Osteocyte (in vitro differentiated cells): ENCODE measurements at regions not wholly inside any gene's neighbourhood (a gene's known extent, or its start where the extent isn't known, plus 50 kb on each side); places are given as distances from the start of the nearest gene placed in this dataset.

ENCODE experiments used
- DNase-seq: peaks from one replicate; pipeline ENCODE4 v3.0.0; 2021; ENCODE audit warnings: mixed read lengths; ENCODE audit not compliant: unreplicated experiment; ENCODE audit errors: extremely low spot score
- H3K27ac Mint-ChIP-seq: one replicate; pipeline ENCODE4 v1.8.0; 2021; ENCODE audit warnings: mild to moderate bottlenecking, mixed read lengths; ENCODE audit not compliant: unreplicated experiment
- H3K27me3 Mint-ChIP-seq: one replicate; pipeline ENCODE4 v1.8.0; 2021; ENCODE audit warnings: mixed read lengths; ENCODE audit not compliant: unreplicated experiment
- H3K36me3 Mint-ChIP-seq: one replicate; pipeline ENCODE4 v1.8.0; 2021; ENCODE audit warnings: mixed read lengths; ENCODE audit not compliant: unreplicated experiment
- H3K4me1 Mint-ChIP-seq: one replicate; pipeline ENCODE4 v1.8.0; 2021; ENCODE audit warnings: mixed read lengths; ENCODE audit not compliant: unreplicated experiment
- H3K4me3 Mint-ChIP-seq: one replicate; pipeline ENCODE4 v1.8.0; 2021; ENCODE audit warnings: mild to moderate bottlenecking, moderate library complexity, mixed read lengths; ENCODE audit not compliant: unreplicated experiment
- H3K9me3 Mint-ChIP-seq: one replicate; pipeline ENCODE4 v1.8.0; 2021; ENCODE audit warnings: mixed read lengths; ENCODE audit not compliant: unreplicated experiment
- CTCF ChIP-seq: fragments of 200-600 bp; sonication (generic); IDR thresholded peaks from 2 replicates; pipeline ENCODE4 v1.5.0; 2021; ENCODE audit warnings: antibody characterized with exemption, mild to moderate bottlenecking, moderate library complexity

DNA sequence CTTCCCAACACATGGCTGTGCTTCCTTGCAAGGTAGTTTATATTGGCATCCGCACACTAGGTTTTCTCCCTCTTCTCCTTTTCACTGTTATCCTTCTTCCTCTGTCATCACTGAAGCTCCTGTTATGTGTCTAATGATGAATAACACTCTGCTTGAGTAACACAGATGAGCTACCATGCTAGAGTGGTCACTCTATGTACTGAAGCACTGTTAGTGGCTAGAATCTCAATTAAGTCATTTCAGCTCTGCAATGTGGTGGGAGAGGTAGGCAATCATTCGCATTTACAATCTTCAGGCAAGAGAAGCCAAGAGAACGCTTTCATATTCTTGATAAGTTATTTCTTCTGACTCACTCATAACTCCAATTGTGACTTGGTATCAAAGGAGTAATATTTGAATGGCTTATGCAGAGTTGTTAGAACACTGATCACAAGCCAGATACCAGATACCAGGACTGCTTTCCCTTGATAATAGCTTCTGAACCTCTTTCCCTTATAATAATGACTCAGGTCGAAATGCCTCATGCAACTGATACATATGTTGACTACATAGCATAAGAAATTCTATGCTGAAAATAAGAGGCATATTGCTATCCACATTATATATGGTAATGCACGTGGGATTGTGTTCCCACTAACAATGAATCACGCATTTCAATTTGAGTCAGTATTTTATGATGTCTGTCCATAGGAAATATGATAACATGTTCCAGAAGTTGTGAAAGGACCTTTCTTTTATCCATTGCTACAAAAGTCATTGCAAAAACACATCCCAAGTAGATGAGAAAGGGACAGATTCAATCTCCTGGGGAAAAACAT is 158.0 kb upstream of the HS3ST3A1 start:
- Mint-ChIP-seq H3K4me3 (no peak overlapping the region), H3K36me3 (no peaks in the 10 kb centered on the region), H3K27me3 (peaks cover 13% of the 10 kb centered on the region), H3K9me3 (no peaks in the 10 kb centered on the region), H3K4me1 (no peaks in the 10 kb centered on the region), H3K27ac (no peak overlapping the region)
- DNase-seq, result no peak
- no peak for TF ChIP-seq CTCF

DNA sequence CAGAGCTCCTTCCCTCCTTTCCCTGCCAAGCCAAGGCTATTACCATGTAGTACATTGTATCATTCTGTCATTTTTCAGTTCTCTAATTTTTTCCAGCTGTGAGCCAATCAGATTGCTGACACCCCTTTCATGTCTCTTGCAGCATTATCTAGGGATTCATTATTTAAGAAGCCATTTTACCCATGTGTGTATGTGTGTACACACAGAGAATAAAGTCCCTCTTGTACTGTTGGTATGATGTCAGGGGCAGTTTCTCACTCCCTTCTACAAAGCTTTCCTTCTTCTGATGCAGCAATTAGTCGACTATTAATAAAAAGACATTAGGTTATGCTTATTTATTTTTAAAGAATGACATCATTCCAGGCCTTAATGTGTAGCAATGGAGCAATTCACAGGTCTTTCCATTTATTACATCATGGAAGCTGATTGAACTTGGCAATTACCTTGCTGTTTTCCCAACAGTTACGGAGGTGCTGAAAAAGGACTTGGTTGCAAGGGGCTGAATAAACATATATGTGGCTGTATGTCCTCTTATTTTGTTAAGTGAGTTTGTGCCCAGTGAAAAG is 159.4 kb upstream of the HS3ST3A1 start:
- no peak for DNase-seq
- no peaks in the 10 kb centered on the region for H3K4me1 Mint-ChIP-seq
- peaks cover 13% of the 10 kb centered on the region for H3K27me3 Mint-ChIP-seq

DNA sequence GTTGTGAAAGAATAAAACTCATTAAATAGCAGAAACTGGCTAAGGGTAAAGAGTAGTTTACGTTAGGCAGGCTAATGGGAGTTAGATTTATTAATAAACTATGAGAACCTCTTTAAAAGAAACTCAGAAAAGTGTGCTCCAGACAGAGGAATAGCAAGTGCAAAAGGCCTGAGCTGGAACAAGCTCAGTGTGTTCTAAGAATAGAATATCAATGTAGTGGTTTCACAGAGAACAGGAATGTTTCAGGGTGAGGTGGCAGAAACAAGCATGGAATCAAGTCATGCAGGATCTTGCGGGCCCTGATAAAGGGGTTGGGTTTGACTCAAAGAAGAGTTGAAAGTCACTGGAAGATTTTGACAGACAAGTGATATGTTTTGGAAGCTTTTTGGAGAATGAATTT is 164.0 kb upstream of the HS3ST3A1 start:
- no peak for DNase-seq
- peaks cover 6% of the 10 kb centered on the region for H3K9me3 Mint-ChIP-seq

More for the DNA sequence above, 159.4 kb upstream of the HS3ST3A1 start:
- Mint-ChIP-seq H3K27ac (no peak overlapping the region), H3K9me3 (no peaks in the 10 kb centered on the region), H3K4me3 (no peak overlapping the region), H3K36me3 (no peaks in the 10 kb centered on the region)
- TF ChIP-seq CTCF, result no peak

GRCh38 chr17:13770702-13771101 is 169.0 kb upstream of the HS3ST3A1 start:
- DNase-seq, result no peak
- Mint-ChIP-seq H3K4me3 (no peak overlapping the region), H3K4me1 (no peaks in the 10 kb centered on the region), H3K27ac (no peak overlapping the region), H3K27me3 (peaks cover 9% of the 10 kb centered on the region), H3K36me3 (no peaks in the 10 kb centered on the region), H3K9me3 (peaks cover 22% of the 10 kb centered on the region)
- no peak for TF ChIP-seq CTCF

More for the DNA sequence above, 164.0 kb upstream of the HS3ST3A1 start:
- H3K4me1 Mint-ChIP-seq, result no peaks in the 10 kb centered on the region
- no peak overlapping the region for H3K27ac Mint-ChIP-seq
- no peak overlapping the region for H3K4me3 Mint-ChIP-seq
- H3K36me3 Mint-ChIP-seq, result no peaks in the 10 kb centered on the region
- TF ChIP-seq CTCF, result no peak
- H3K27me3 Mint-ChIP-seq, result peaks cover 10% of the 10 kb centered on the region

GRCh38 chr17:13775450-13775849 is 173.7 kb upstream of the HS3ST3A1 start:
- Mint-ChIP-seq H3K36me3 (no peaks in the 10 kb centered on the region), H3K4me3 (no peak overlapping the region), H3K4me1 (no peaks in the 10 kb centered on the region), H3K9me3 (peaks cover 33% of the 10 kb centered on the region), H3K27ac (no peak overlapping the region), H3K27me3 (no peaks in the 10 kb centered on the region)
- DNase-seq, result no peak
- no peak for TF ChIP-seq CTCF
